OCI-LY7 (cell line): ENCODE measurements at regions not wholly inside any gene's neighbourhood (a gene's known extent, or its start where the extent isn't known, plus 50 kb on each side); places are given as distances from the start of the nearest gene placed in this dataset.

Experiments used
- BruUV-seq: library from RNA; stranded (reverse); fragments of 400-500 nt; replicated peaks from 2 replicates; lab custom pipeline; 2021; lab: Mats Ljungman, UMichigan
- CTCF ChIA-PET: fragments of 300-600 bp; sonication (Branson Sonifier 250); formaldehyde crosslinking; loops from one replicate; lab custom pipeline; 2022; ENCODE audit warnings: antibody characterized with exemption; ENCODE audit not compliant: unreplicated experiment; lab: Charles Lee
- POLR2A ChIA-PET: fragments of 300-600 bp; sonication (Branson Sonifier 250); formaldehyde crosslinking; loops from one replicate; lab custom pipeline; 2022; ENCODE audit warnings: antibody characterized with exemption; lab: Charles Lee
- DNase-seq: peaks from one replicate; pipeline ENCODE4 v3.0.0-alpha.2; 2015; ENCODE audit warnings: low spot score
- H2AFZ ChIP-seq: fragments of 200-600 bp; sonication (generic), shearing (Covaris generic); 2 replicates; pipeline ENCODE4 v1.6.1; 2014; ENCODE audit warnings: mild to moderate bottlenecking, antibody characterized with exemption, low read length, moderate library complexity
- H3K27ac ChIP-seq: fragments of 200-600 bp; sonication (generic); 2 replicates; pipeline ENCODE4 v1.5.1; 2014; ENCODE audit warnings: mixed run types, low read depth, mild to moderate bottlenecking, moderate library complexity, low read length, inconsistent platforms; ENCODE audit not compliant: poor library complexity, severe bottlenecking
- H3K36me3 ChIP-seq: fragments of 200-600 bp; sonication (generic); 2 replicates; pipeline ENCODE4 v1.6.1; 2014; ENCODE audit warnings: mild to moderate bottlenecking, antibody characterized with exemption, low read length, moderate library complexity, mixed read lengths; ENCODE audit not compliant: insufficient read depth
- H3K4me1 ChIP-seq: fragments of 200-600 bp; sonication (generic); 2 replicates; pipeline ENCODE4 v1.5.1; 2014; ENCODE audit warnings: mild to moderate bottlenecking, low read length; ENCODE audit not compliant: insufficient read depth, poor library complexity, severe bottlenecking
- H3K4me2 ChIP-seq: fragments of 200-600 bp; sonication (generic); 2 replicates; pipeline ENCODE4 v1.6.1; 2014; ENCODE audit warnings: mild to moderate bottlenecking, low read length
- H3K4me3 ChIP-seq: fragments of 200-600 bp; sonication (generic); 2 replicates; pipeline ENCODE4 v1.5.1; 2014; ENCODE audit warnings: mild to moderate bottlenecking, low read depth, low read length; ENCODE audit not compliant: poor library complexity, severe bottlenecking
- H3K79me2 ChIP-seq: fragments of 200-600 bp; sonication (generic); 2 replicates; pipeline ENCODE4 v1.6.1; 2016; ENCODE audit warnings: low read depth, mild to moderate bottlenecking, low read length, moderate library complexity, mixed read lengths; ENCODE audit not compliant: insufficient read depth
- H3K9me2 ChIP-seq: fragments of 200-600 bp; sonication (generic); 2 replicates; pipeline ENCODE4 v1.6.1; 2016; ENCODE audit warnings: mild to moderate bottlenecking, low read length, mixed read lengths; ENCODE audit not compliant: insufficient read depth
- H3K9me3 ChIP-seq: fragments of 200-600 bp; sonication (generic); 2 replicates; pipeline ENCODE4 v1.6.1; 2014; ENCODE audit warnings: mild to moderate bottlenecking, mixed run types, low read length, mixed read lengths
- H4K20me1 ChIP-seq: fragments of 200-600 bp; sonication (generic); 2 replicates; pipeline ENCODE4 v1.6.1; 2014; ENCODE audit warnings: mild to moderate bottlenecking, antibody characterized with exemption, low read length, moderate library complexity, mixed read lengths; ENCODE audit not compliant: insufficient read depth
- CTCF ChIP-seq: fragments of 200-600 bp; sonication (generic); conservative IDR thresholded peaks from 2 replicates; pipeline ENCODE4 v1.5.1; 2014; ENCODE audit warnings: mild to moderate bottlenecking, antibody characterized with exemption, low read length, moderate library complexity, mixed read lengths
- EZH2phosphoT487 ChIP-seq: fragments of 200-600 bp; sonication (generic); IDR thresholded peaks from 2 replicates; pipeline ENCODE4 v1.6.1; 2018; ENCODE audit warnings: low read depth, borderline replicate concordance, mild to moderate bottlenecking, mixed run types, antibody characterized with exemption, low read length, moderate library complexity, mixed read lengths
- intact Hi-C: fragments of 100-400 bp; cut with micrococcal nuclease; formaldehyde crosslinking; loops from one replicate; pipeline ENCODE4 v1.10.0; 2022; ENCODE audit not compliant: unreplicated experiment

GRCh38 chr17:52930581-52930980, 772.1 kb upstream of the CA10 start:
- no peaks in the 10 kb centered on the region for H3K9me2 ChIP-seq
- no peak overlapping the region for H2AFZ ChIP-seq
- H4K20me1 ChIP-seq = no peaks in the 10 kb centered on the region
- H3K36me3 ChIP-seq = no peaks in the 10 kb centered on the region
- no peak for DNase-seq
- H3K9me3 ChIP-seq = no peaks in the 10 kb centered on the region
- H3K4me3 ChIP-seq = no peak overlapping the region
- no TSS peak for BruUV-seq
- CTCF ChIA-PET = no interaction called here
- H3K27ac ChIP-seq = no peak overlapping the region
- no peak for TF ChIP-seq CTCF
- no peak for TF ChIP-seq EZH2phosphoT487
- no peaks in the 10 kb centered on the region for H3K4me1 ChIP-seq
- POLR2A ChIA-PET = interaction anchor here (0.6 to 1.0 kb wide), 2 partner anchors 42 to 79 kb away, joined by 3 to 5 read pairs; no protein-coding TSS in a partner anchor
- intact Hi-C loops = no loop called here
- no peak overlapping the region for H3K4me2 ChIP-seq
- no peaks in the 10 kb centered on the region for H3K79me2 ChIP-seq

GRCh38 chr17:52930145-52930544, 771.6 kb upstream of the CA10 start:
- intact Hi-C loops = no loop called here
- H2AFZ ChIP-seq = no peak overlapping the region
- no peak for DNase-seq
- no peak overlapping the region for H3K4me3 ChIP-seq
- H3K9me2 ChIP-seq = no peaks in the 10 kb centered on the region
- no peaks in the 10 kb centered on the region for H4K20me1 ChIP-seq
- H3K27ac ChIP-seq = no peak overlapping the region
- ChIA-PET CTCF (no interaction called here), POLR2A (interaction anchor here (0.6 to 1.0 kb wide), 2 partner anchors 42 to 80 kb away, joined by 3 to 5 read pairs; no protein-coding TSS in a partner anchor)
- no peaks in the 10 kb centered on the region for H3K79me2 ChIP-seq
- no peaks in the 10 kb centered on the region for H3K36me3 ChIP-seq
- no peaks in the 10 kb centered on the region for H3K9me3 ChIP-seq
- no peak overlapping the region for H3K4me2 ChIP-seq
- TF ChIP-seq CTCF (no peak), EZH2phosphoT487 (no peak)
- BruUV-seq = no TSS peak
- H3K4me1 ChIP-seq = no peaks in the 10 kb centered on the region

- DNase-seq = no peak
- ChIA-PET CTCF (no interaction called here), POLR2A (no interaction called here)
- Histone ChIP-seq H2AFZ (no peak overlapping the region), H4K20me1 (no peaks in the 10 kb centered on the region), H3K4me3 (no peak overlapping the region), H3K4me1 (no peaks in the 10 kb centered on the region), H3K36me3 (no peaks in the 10 kb centered on the region), H3K9me3 (no peaks in the 10 kb centered on the region), H3K9me2 (no peaks in the 10 kb centered on the region), H3K79me2 (no peaks in the 10 kb centered on the region), H3K4me2 (no peak overlapping the region), H3K27ac (no peak overlapping the region)
- intact Hi-C loops = no loop called here
- no peak for TF ChIP-seq CTCF
- TF ChIP-seq EZH2phosphoT487 = no peak
- no TSS peak for BruUV-seq
Measured at GRCh38 chr17:52923658-52924057, 765.1 kb upstream of the CA10 start.
